Osteoblast (primary cell): ENCODE measurements at regions not wholly inside any gene's neighbourhood (a gene's known extent, or its start where the extent isn't known, plus 50 kb on each side); places are given as distances from the start of the nearest gene placed in this dataset.

Experiments
- DNase-seq: peaks from one replicate; pipeline ENCODE4 v3.0.0; 2011; ENCODE audit warnings: low spot score, mixed read lengths; ENCODE audit not compliant: insufficient read length; ENCODE audit errors: missing footprints
- H2AFZ ChIP-seq: 2 replicates; pipeline ENCODE4 v1.6.0; 2011; ENCODE audit warnings: mild to moderate bottlenecking, low read length
- H3K27ac ChIP-seq: 2 replicates; pipeline ENCODE4 v1.5.1; 2011; ENCODE audit warnings: mild to moderate bottlenecking, low read depth, low read length, moderate library complexity
- H3K27me3 ChIP-seq: 2 replicates; pipeline ENCODE4 v1.6.0; 2012; ENCODE audit warnings: mild to moderate bottlenecking, control low read depth, inconsistent platforms, low read length, moderate library complexity; ENCODE audit not compliant: insufficient read depth
- H3K36me3 ChIP-seq: 2 replicates; pipeline ENCODE4 v1.5.1; 2011; ENCODE audit warnings: mild to moderate bottlenecking, low read length, control low read depth, moderate library complexity; ENCODE audit not compliant: insufficient read depth
- H3K4me1 ChIP-seq: 2 replicates; pipeline ENCODE4 v1.5.1; 2011; ENCODE audit warnings: mild to moderate bottlenecking, low read length, control low read depth, moderate library complexity; ENCODE audit not compliant: insufficient read depth
- H3K4me2 ChIP-seq: 2 replicates; pipeline ENCODE4 v1.6.0; 2011; ENCODE audit warnings: mild to moderate bottlenecking, low read length; ENCODE audit not compliant: insufficient read depth
- H3K4me3 ChIP-seq: fragments of 200-600 bp; sonication (generic); 3 replicates; pipeline ENCODE4 v1.5.1; 2012; ENCODE audit warnings: mild to moderate bottlenecking, low read length, inconsistent platforms; ENCODE audit not compliant: insufficient read depth
- H3K79me2 ChIP-seq: 2 replicates; pipeline ENCODE4 v1.6.0; 2012; ENCODE audit warnings: mild to moderate bottlenecking, low read length, control low read depth, inconsistent platforms; ENCODE audit not compliant: insufficient read depth
- H3K9me3 ChIP-seq: 2 replicates; pipeline ENCODE4 v1.5.1; 2011; ENCODE audit warnings: low read depth, low read length, control low read depth
- H4K20me1 ChIP-seq: 2 replicates; pipeline ENCODE4 v1.6.0; 2012; ENCODE audit warnings: mild to moderate bottlenecking, low read length, control low read depth; ENCODE audit not compliant: insufficient read depth
- CTCF ChIP-seq: IDR thresholded peaks from 2 replicates; pipeline ENCODE4 v1.5.1; 2011; ENCODE audit warnings: mild to moderate bottlenecking, low read depth, low read length, moderate library complexity; ENCODE audit errors: extremely low read depth

GRCh38 chr7:91407942-91408341, 143.7 kb downstream of the FZD1 start:
- Histone ChIP-seq H3K4me1 (no peaks in the 10 kb centered on the region), H4K20me1 (no peaks in the 10 kb centered on the region), H3K4me3 (no peak overlapping the region), H3K4me2 (no peak overlapping the region), H3K36me3 (no peaks in the 10 kb centered on the region), H3K27me3 (no peaks in the 10 kb centered on the region), H2AFZ (no peak overlapping the region), H3K27ac (no peak overlapping the region), H3K9me3 (no peaks in the 10 kb centered on the region), H3K79me2 (no peaks in the 10 kb centered on the region)
- TF ChIP-seq CTCF = no peak
- no peak for DNase-seq

- H3K36me3 ChIP-seq = no peaks in the 10 kb centered on the region
- H3K4me2 ChIP-seq = no peak overlapping the region
- H3K9me3 ChIP-seq = no peaks in the 10 kb centered on the region
- no peaks in the 10 kb centered on the region for H3K4me1 ChIP-seq
- no peak for TF ChIP-seq CTCF
- H4K20me1 ChIP-seq = no peaks in the 10 kb centered on the region
- H3K27ac ChIP-seq = no peak overlapping the region
- DNase-seq = no peak
- no peaks in the 10 kb centered on the region for H3K79me2 ChIP-seq
- H3K27me3 ChIP-seq = no peaks in the 10 kb centered on the region
- no peak overlapping the region for H2AFZ ChIP-seq
- no peak overlapping the region for H3K4me3 ChIP-seq
Observed at GRCh38 chr7:91408388-91409154, 144.3 kb downstream of the FZD1 start.

- no peaks in the 10 kb centered on the region for H3K4me1 ChIP-seq
- DNase-seq = no peak
- H3K4me2 ChIP-seq = no peak overlapping the region
- H3K27ac ChIP-seq = no peak overlapping the region
- H3K27me3 ChIP-seq = no peaks in the 10 kb centered on the region
- TF ChIP-seq CTCF = no peak
- no peaks in the 10 kb centered on the region for H3K36me3 ChIP-seq
- H4K20me1 ChIP-seq = no peaks in the 10 kb centered on the region
- no peaks in the 10 kb centered on the region for H3K79me2 ChIP-seq
- no peak overlapping the region for H3K4me3 ChIP-seq
- H2AFZ ChIP-seq = no peak overlapping the region
- no peaks in the 10 kb centered on the region for H3K9me3 ChIP-seq
Observed at GRCh38 chr7:91411060-91411459, 146.8 kb downstream of the FZD1 start.

- Histone ChIP-seq H3K9me3 (no peaks in the 10 kb centered on the region), H3K27me3 (peaks cover 3% of the 10 kb centered on the region), H3K4me1 (no peaks in the 10 kb centered on the region), H4K20me1 (no peaks in the 10 kb centered on the region), H3K79me2 (no peaks in the 10 kb centered on the region), H3K27ac (no peak overlapping the region), H3K36me3 (no peaks in the 10 kb centered on the region), H3K4me2 (no peak overlapping the region), H3K4me3 (no peak overlapping the region), H2AFZ (no peak overlapping the region)
- no peak for DNase-seq
- TF ChIP-seq CTCF = no peak
Observed at GRCh38 chr7:91412298-91412697, 148.1 kb downstream of the FZD1 start.
